ENCODE measurements at regions not wholly inside any gene's neighbourhood (a gene's known extent, or its start where the extent isn't known, plus 50 kb on each side); places are given as distances from the start of the nearest gene placed in this dataset.

DNA sequence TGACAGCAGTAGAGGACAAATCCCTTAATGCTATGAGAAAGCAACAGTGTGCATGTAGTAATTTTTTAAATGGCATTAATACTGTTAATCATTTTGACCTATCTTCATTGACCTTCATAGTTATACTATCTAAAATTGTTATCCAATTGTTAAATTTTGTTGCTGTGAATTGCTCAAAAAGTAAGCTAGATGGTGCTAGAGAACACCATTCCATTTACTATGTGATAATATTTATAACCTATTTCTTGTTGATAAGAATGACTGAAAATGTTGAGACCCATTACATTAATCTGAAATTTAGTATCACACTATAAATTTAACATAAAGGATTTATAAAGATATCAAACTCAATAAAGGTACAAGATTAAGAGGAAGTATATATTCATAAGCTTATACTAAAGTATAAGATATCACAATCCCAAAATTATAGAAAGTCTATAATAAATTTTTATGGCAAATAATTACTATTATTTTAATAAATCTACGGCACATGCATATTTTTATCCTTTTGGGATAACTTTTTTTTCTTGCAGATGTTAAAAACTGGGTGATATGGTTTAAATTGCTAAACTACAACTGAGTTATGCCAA is 1573.3 kb downstream of the PCDH9 start:
- TF ChIP-seq, protein P1, sequence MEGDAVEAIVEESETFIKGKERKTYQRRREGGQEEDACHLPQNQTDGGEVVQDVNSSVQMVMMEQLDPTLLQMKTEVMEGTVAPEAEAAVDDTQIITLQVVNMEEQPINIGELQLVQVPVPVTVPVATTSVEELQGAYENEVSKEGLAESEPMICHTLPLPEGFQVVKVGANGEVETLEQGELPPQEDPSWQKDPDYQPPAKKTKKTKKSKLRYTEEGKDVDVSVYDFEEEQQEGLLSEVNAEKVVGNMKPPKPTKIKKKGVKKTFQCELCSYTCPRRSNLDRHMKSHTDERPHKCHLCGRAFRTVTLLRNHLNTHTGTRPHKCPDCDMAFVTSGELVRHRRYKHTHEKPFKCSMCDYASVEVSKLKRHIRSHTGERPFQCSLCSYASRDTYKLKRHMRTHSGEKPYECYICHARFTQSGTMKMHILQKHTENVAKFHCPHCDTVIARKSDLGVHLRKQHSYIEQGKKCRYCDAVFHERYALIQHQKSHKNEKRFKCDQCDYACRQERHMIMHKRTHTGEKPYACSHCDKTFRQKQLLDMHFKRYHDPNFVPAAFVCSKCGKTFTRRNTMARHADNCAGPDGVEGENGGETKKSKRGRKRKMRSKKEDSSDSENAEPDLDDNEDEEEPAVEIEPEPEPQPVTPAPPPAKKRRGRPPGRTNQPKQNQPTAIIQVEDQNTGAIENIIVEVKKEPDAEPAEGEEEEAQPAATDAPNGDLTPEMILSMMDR (IDR thresholded peaks at IDR 0.05), result peak; percentile 17 to 57 (median 24)
- no peak for TF ChIP-seq POLR2AphosphoS5 (IDR thresholded peaks at IDR 0.05)
- TF ChIP-seq POLR2A (IDR thresholded peaks at IDR 0.05), result no peak
- no peak for TF ChIP-seq EP300 (IDR thresholded peaks at IDR 0.05)

All from gastroesophageal sphincter (tissue), 3 donors.